Activated T-helper 17 cell treated with anti-CD3 and anti-CD28 coated beads, Interleukin-2, amount 50 U/mL, for 72 hours (primary cell): ENCODE measurements at regions not wholly inside any gene's neighbourhood (a gene's known extent, or its start where the extent isn't known, plus 50 kb on each side); places are given as distances from the start of the nearest gene placed in this dataset.
A peak's percentile ranks its signal among the peaks of the same experiment; 100 is the strongest.

Experiments
- ATAC-seq: fragments of 150-1000 bp; cut with Tn5 transposase; replicated peaks from 2 replicates; pipeline ENCODE4 v1.10.0; 2021; ENCODE audit warnings: mild to moderate bottlenecking, moderate library complexity
- H3K27ac Mint-ChIP-seq: one replicate; pipeline ENCODE4 v1.8.0; 2022; ENCODE audit warnings: mixed read lengths
- H3K27me3 Mint-ChIP-seq: one replicate; pipeline ENCODE4 v1.8.0; 2022; ENCODE audit warnings: mixed read lengths
- H3K36me3 Mint-ChIP-seq: one replicate; pipeline ENCODE4 v1.8.0; 2022; ENCODE audit warnings: low read depth, mild to moderate bottlenecking, mixed read lengths
- H3K4me1 Mint-ChIP-seq: one replicate; pipeline ENCODE4 v1.8.0; 2022; ENCODE audit warnings: mixed read lengths
- H3K4me3 Mint-ChIP-seq: one replicate; pipeline ENCODE4 v1.8.0; 2022; ENCODE audit warnings: mild to moderate bottlenecking, mixed read lengths
- H3K9me3 Mint-ChIP-seq: one replicate; pipeline ENCODE4 v1.8.0; 2022; ENCODE audit warnings: mixed read lengths

DNA sequence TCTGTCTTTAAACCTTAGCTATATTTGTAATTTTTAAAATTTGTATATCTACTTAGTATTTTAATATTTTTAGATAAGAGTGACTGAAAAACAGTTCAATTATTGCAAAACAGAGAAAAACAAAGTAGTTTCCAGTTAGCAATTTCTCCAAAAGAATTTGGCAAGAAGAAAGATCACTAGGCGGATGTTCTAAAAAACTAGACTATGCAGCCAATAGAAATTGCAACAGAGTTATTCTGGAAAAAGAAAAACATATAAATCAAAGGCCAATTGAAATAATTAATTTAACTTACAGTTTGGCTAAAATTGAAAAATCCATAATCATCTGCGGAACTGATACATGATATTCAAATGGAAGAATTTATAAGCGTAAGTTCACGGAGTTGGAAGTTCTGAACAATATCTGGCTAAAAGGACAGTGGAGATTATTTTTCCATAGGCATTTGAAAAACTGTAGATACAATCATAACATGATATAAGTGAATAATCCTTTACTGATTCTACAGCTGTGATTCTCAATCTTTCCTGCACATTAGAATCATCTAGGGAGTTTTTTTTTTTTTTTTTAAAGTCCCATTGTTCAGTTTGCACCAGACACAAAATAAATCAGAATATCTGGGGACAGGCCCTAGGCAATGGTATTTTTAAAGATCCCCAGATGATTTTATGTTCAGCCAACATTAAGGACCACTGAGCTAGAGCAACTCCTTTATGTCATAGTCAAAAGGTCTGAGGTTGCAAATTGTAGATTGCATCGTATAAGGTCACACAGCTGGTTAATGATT is 605.1 kb upstream of the DAB2 start:
- Mint-ChIP-seq H3K9me3 (no peaks in the 10 kb centered on the region), H3K4me1 (no peaks in the 10 kb centered on the region), H3K27ac (no peak overlapping the region), H3K27me3 (no peaks in the 10 kb centered on the region), H3K36me3 (no peaks in the 10 kb centered on the region), H3K4me3 (no peak overlapping the region)
- no peak for ATAC-seq

DNA sequence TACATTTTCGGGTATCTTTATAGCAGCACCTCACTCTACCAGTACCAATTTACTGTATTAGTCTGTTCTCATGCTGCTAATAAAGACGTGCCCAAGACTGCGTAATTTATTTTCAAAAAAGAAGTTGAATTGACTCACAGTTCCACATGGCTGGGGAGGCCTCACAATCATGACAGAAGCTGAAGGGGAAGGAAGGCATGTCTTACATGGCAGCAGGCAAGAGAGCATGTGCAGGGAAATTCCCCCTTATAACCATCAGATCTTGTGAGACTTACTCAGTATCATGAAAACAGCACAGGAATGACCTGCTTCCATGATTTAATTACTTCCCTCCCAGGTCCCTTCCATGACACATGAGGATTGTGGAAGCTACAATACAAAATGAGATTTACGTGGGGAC is 602.6 kb upstream of the DAB2 start:
- H3K4me1 Mint-ChIP-seq, result no peaks in the 10 kb centered on the region
- ATAC-seq, result no peak
- H3K27me3 Mint-ChIP-seq, result no peaks in the 10 kb centered on the region
- no peaks in the 10 kb centered on the region for H3K36me3 Mint-ChIP-seq
- no peaks in the 10 kb centered on the region for H3K9me3 Mint-ChIP-seq
- H3K27ac Mint-ChIP-seq, result no peak overlapping the region
- H3K4me3 Mint-ChIP-seq, result no peak overlapping the region

DNA sequence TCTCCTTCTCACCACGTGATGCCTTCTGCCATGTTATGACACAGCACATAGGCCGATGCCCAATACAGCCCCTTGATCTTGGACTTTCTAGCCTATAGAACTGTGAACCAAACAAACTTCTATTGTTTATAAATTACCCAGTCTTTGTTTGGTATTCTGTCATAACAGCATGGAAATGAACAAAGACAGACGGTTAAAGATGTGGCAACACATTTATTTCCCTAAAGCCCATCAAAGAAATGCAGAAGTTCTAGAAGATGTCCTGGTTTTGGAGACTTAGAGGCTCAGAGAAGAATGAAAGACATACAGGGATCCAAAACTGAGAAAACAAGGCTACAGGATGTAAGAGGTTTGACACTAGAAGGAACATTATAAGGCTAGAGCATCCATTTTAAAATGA is 600.8 kb upstream of the DAB2 start:
- H3K4me1 Mint-ChIP-seq, result no peaks in the 10 kb centered on the region
- no peak for ATAC-seq
- no peak overlapping the region for H3K4me3 Mint-ChIP-seq
- H3K9me3 Mint-ChIP-seq, result no peaks in the 10 kb centered on the region
- no peaks in the 10 kb centered on the region for H3K36me3 Mint-ChIP-seq
- H3K27ac Mint-ChIP-seq, result no peak overlapping the region
- no peaks in the 10 kb centered on the region for H3K27me3 Mint-ChIP-seq

DNA sequence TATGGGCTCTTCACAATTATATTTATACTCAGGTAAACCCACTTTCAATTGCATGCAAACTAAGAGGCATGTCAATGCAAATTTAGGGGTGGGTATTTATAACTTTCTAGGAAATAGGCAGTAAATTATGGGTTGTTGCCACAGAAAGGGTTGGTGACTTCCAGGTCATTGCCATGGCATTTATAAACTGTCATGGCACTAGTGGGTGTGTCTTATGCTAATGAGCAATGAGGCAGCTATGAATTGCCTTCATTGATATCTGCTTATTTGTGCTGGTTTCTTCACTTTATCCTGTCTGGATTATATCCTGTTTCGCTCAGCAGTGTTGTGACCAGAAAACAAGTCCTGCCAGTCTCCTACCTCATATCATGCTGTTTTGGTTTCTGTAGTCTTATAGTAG is 597.3 kb upstream of the DAB2 start:
- no peak for ATAC-seq

DNA sequence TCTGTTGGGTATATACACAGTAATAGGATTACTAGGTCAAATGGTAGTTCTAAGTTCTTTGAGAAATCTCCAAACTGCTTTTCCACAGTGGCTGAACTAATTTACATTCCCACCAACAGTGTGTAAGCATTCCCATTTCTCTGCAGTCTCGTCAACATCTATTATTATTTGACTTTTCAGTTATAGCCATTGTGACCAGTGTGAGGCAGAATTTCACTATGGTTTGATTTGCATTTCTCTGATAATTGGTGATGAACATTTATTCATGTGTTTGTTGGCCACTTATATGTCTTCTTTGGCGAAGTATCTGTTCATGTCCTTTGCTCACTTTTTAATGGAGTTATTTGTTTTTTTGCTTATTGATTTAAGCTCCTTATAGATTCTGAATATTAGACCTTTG is 596.2 kb upstream of the DAB2 start:
- Mint-ChIP-seq H3K27ac (no peak overlapping the region), H3K9me3 (no peaks in the 10 kb centered on the region), H3K27me3 (no peaks in the 10 kb centered on the region), H3K36me3 (no peaks in the 10 kb centered on the region), H3K4me3 (no peak overlapping the region), H3K4me1 (no peaks in the 10 kb centered on the region)
- no peak for ATAC-seq

More for the DNA sequence above, 597.3 kb upstream of the DAB2 start:
- Mint-ChIP-seq H3K27ac (no peak overlapping the region), H3K36me3 (no peaks in the 10 kb centered on the region), H3K4me1 (no peaks in the 10 kb centered on the region), H3K27me3 (no peaks in the 10 kb centered on the region), H3K4me3 (no peak overlapping the region), H3K9me3 (no peaks in the 10 kb centered on the region)

DNA sequence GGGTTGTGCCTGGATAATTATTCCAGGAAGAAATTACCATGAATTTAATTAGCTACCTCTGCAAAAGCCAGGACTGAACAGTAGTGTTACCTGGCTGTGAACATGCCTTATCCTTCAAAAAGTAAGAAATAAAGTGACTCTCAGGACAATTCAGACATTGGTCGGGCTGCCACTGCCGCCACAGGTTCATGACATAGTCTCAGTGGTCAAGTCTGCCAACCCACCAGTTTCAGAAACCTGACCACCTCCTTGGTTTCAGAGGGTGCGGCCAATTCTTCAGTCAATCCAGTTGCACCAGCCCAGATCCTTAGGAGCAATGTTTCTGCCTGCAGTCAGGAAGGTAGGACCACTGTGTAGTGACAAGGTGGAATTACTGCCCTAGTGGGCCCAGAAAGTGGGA is 593.1 kb upstream of the DAB2 start:
- no peaks in the 10 kb centered on the region for H3K27me3 Mint-ChIP-seq
- no peak overlapping the region for H3K27ac Mint-ChIP-seq
- H3K4me3 Mint-ChIP-seq, result no peak overlapping the region
- no peaks in the 10 kb centered on the region for H3K36me3 Mint-ChIP-seq
- H3K4me1 Mint-ChIP-seq, result no peaks in the 10 kb centered on the region
- H3K9me3 Mint-ChIP-seq, result no peaks in the 10 kb centered on the region
- ATAC-seq, result no peak

DNA sequence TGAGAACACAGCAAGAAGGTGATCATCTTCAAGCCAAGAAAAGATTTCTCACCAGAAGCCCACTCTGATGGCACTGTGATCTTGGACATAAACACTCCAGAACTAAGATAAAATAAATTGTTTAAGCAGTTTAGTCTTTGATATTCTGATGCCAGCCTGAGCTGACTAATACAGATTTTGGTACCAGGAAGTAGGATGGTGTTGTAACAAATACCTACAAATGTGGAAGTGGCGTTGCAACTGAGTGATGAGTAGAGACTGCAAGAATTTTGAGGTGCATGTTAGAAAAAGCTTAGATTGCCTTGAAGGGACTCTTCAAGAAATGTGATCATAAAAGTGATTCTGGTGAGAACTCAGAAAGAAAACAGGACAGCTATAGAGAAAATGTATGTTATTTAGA is 592.4 kb upstream of the DAB2 start:
- no peak overlapping the region for H3K27ac Mint-ChIP-seq
- H3K4me1 Mint-ChIP-seq, result no peaks in the 10 kb centered on the region
- ATAC-seq, result no peak
- no peaks in the 10 kb centered on the region for H3K27me3 Mint-ChIP-seq
- H3K9me3 Mint-ChIP-seq, result no peaks in the 10 kb centered on the region
- no peaks in the 10 kb centered on the region for H3K36me3 Mint-ChIP-seq
- H3K4me3 Mint-ChIP-seq, result no peak overlapping the region

DNA sequence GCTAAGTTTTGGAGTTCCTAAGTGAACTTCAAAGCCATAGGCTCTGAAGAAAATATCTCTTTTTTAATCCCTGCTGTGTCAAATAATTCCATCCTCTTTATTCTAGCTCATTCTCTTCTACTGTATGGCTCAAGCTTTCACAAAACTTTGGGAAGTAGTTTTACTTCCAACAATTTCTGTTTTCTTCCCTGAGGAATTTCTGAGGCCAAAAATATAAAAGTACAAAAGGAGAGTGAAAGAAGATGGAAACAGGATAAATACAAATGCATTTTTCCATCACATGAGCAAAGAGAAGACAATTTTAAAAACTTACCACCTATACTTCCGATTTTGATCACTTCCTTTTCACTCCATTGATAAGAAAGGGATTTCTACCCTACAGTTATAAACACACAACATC is 585.7 kb upstream of the DAB2 start:
- no peaks in the 10 kb centered on the region for H3K36me3 Mint-ChIP-seq
- H3K27me3 Mint-ChIP-seq, result peaks cover 11% of the 10 kb centered on the region
- peaks cover 15% of the 10 kb centered on the region for H3K9me3 Mint-ChIP-seq
- no peak overlapping the region for H3K4me3 Mint-ChIP-seq
- ATAC-seq, result no peak
- H3K27ac Mint-ChIP-seq, result no peak overlapping the region
- no peaks in the 10 kb centered on the region for H3K4me1 Mint-ChIP-seq

DNA sequence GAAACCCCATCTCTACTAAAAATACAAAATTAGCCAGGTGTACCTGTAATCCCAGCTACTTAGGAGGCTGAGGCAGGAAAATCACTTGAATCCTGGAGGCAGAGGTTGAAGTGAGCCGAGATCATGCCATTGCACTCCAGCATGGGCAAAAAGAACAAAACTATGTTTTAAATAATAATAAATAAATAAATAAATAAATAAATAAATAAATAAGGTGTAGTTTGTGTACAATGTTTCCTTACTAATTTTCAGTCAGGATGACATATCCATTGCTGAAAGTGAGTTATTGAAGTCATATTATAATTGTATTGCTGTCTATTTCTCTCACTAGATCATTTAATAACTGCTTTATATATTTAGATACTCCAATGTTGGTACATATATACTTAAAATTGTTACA is 581.5 kb upstream of the DAB2 start:
- H3K9me3 Mint-ChIP-seq, result peaks cover 15% of the 10 kb centered on the region
- no peak for ATAC-seq
- H3K36me3 Mint-ChIP-seq, result no peaks in the 10 kb centered on the region
- H3K4me1 Mint-ChIP-seq, result no peaks in the 10 kb centered on the region
- H3K27ac Mint-ChIP-seq, result no peak overlapping the region
- H3K4me3 Mint-ChIP-seq, result no peak overlapping the region
- peaks cover 11% of the 10 kb centered on the region for H3K27me3 Mint-ChIP-seq

DNA sequence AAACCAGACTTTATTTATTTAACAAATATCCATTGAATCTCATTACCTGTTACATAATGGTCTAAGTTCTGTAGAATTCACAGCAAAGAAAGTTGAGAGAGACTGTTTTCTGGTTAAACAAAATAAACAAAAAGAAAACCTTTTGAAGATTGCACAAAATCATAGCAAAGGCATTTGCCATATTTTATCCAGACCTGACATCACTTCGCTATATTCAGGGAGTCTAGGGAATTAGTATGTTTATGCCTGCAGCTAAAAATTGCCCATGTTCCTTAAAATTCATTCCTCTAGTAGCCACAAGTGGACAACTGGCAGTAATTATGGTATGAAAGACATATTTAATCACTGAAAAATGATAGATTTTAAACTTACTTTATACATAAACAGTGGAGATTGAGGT is 577.0 kb upstream of the DAB2 start:
- H3K27me3 Mint-ChIP-seq, result no peaks in the 10 kb centered on the region
- no peak for ATAC-seq
- no peaks in the 10 kb centered on the region for H3K4me1 Mint-ChIP-seq
- H3K36me3 Mint-ChIP-seq, result no peaks in the 10 kb centered on the region
- H3K9me3 Mint-ChIP-seq, result no peaks in the 10 kb centered on the region
- no peak overlapping the region for H3K4me3 Mint-ChIP-seq
- H3K27ac Mint-ChIP-seq, result no peak overlapping the region

DNA sequence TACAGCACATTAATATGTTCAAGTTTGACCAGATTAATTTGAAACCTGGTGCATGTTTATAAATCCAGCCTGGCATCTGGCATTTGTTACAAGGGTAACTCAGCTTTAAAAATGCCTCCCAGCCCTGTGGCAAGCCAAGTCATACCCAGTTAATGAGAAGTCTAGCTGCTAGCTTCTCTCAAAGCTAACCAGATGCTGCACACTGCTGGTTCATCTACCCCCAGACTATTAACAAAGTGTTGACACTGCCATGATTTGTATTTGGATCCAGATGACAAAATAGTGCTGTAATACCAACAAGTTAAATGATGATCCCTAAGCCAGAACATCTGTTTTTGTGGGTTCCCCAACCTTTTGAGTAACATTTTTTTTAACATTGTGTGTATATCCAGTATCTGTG is 573.7 kb upstream of the DAB2 start:
- H3K27ac Mint-ChIP-seq, result no peak overlapping the region
- no peak overlapping the region for H3K4me3 Mint-ChIP-seq
- no peaks in the 10 kb centered on the region for H3K36me3 Mint-ChIP-seq
- no peaks in the 10 kb centered on the region for H3K4me1 Mint-ChIP-seq
- no peaks in the 10 kb centered on the region for H3K27me3 Mint-ChIP-seq
- H3K9me3 Mint-ChIP-seq, result no peaks in the 10 kb centered on the region
- ATAC-seq, result no peak

DNA sequence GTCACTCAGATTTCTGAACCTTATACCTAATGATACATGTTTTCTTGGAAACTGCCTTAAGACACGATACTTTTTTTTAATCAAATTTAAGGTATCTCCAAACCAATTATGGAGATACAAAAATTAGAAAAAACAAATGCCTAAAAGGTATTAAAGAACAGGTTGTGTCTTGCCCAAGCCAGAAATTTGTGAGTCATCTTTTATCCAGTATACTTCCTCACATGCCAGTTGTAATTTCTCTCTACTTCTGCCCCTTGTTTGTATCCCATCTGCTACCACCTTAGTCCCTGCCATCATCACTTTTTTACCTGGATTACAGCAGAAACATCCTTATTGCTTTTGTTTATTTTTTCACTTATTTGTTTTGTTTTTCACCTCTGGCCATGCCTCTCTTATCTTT is 571.2 kb upstream of the DAB2 start:
- Mint-ChIP-seq H3K36me3 (no peaks in the 10 kb centered on the region), H3K4me1 (no peaks in the 10 kb centered on the region)
- no peak for ATAC-seq

DNA sequence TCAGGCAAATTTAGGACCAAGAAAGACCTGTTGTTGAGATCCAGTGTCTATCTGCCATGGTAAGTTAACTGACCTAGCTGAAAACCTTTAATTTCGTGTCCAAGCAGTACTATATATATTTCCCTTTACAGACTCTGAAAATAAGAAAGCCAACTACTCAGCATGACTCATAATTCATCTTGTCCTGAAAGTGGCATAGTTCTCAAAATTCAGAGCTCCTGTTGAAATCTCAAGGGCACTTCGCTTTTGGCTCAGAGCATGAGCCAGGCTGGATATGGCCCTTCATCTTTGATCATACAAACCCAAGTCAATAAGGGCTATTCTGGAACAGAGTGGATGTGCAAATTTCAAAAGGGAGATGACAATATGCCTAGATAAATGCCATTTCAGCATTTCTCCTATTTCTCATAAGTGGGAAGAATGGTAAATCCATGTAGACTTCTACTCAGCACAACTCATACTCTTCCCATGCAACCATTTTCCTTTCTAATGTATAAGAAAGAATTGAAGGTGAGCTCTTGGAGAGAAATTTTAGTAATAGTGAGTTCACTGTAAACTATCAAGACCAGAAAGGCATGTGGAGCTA is 567.9 kb upstream of the DAB2 start:
- no peak overlapping the region for H3K4me3 Mint-ChIP-seq
- ATAC-seq, result peak; percentile 39
- H3K36me3 Mint-ChIP-seq, result no peaks in the 10 kb centered on the region

More for the DNA sequence above, 571.2 kb upstream of the DAB2 start:
- no peaks in the 10 kb centered on the region for H3K9me3 Mint-ChIP-seq
- no peak overlapping the region for H3K4me3 Mint-ChIP-seq
- peaks cover 3% of the 10 kb centered on the region for H3K27me3 Mint-ChIP-seq
- H3K27ac Mint-ChIP-seq, result no peak overlapping the region

DNA sequence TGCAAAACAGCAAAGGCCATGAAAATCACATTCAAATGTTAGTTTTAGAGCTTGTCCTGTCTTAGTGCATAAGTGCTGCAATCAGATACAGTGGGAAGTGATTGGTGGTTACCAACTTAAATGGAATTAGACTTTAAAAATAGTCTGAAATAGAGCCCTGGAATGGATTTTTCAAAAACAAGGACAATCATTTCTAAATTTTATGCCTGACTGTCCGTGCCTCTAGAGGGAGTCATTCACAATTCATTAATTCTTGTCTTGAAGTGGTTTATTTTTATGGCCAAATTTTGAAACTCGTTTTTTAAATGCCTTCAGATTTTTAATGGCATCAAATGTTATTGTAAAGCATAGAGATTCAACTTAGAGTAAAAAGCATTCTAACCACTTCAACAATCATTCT is 561.8 kb upstream of the DAB2 start:
- no peaks in the 10 kb centered on the region for H3K9me3 Mint-ChIP-seq
- ATAC-seq, result no peak
- no peak overlapping the region for H3K4me3 Mint-ChIP-seq
- H3K27me3 Mint-ChIP-seq, result no peaks in the 10 kb centered on the region
- H3K4me1 Mint-ChIP-seq, result no peaks in the 10 kb centered on the region
- H3K36me3 Mint-ChIP-seq, result no peaks in the 10 kb centered on the region
- no peak overlapping the region for H3K27ac Mint-ChIP-seq

More for the DNA sequence above, 567.9 kb upstream of the DAB2 start:
- H3K4me1 Mint-ChIP-seq, result no peaks in the 10 kb centered on the region
- H3K27me3 Mint-ChIP-seq, result peaks cover 3% of the 10 kb centered on the region
- H3K9me3 Mint-ChIP-seq, result no peaks in the 10 kb centered on the region
- H3K27ac Mint-ChIP-seq, result no peak overlapping the region

DNA sequence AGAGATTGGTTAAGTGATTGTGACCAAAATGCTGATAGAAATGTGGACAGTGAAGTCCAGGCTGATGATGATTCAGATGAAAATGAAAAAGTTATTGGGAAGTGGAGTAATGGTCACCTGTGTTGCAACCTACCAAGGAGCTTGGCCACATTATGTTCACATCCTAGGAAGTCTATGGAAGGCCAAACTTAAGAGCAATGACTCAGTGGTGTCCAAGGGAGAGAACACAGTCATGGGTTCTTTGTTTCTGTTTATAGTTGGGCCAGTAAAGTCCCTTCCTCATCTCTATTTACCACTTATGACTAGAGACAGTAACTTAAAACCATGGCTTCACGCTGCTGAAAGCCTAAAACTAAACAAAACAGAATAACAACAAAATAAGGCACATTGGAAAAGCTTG is 555.3 kb upstream of the DAB2 start:
- Mint-ChIP-seq H3K27me3 (no peaks in the 10 kb centered on the region), H3K27ac (no peak overlapping the region), H3K36me3 (no peaks in the 10 kb centered on the region), H3K4me1 (no peaks in the 10 kb centered on the region), H3K9me3 (no peaks in the 10 kb centered on the region), H3K4me3 (no peak overlapping the region)
- ATAC-seq, result no peak
